CD4-positive, alpha-beta memory T cell (primary cell): ENCODE measurements at regions not wholly inside any gene's neighbourhood (a gene's known extent, or its start where the extent isn't known, plus 50 kb on each side); places are given as distances from the start of the nearest gene placed in this dataset.

Experiments used
- CTCF ChIA-PET: fragments of 350-600 bp; sonication (Branson Sonifier 250); formaldehyde crosslinking; loops from one replicate; lab custom pipeline; 2021; ENCODE audit warnings: inconsistent platforms; ENCODE audit not compliant: partially characterized antibody; lab: Charles Lee
- POLR2A ChIA-PET: fragments of 350-600 bp; sonication (Branson Sonifier 250); formaldehyde crosslinking; loops from one replicate; lab custom pipeline; 2021; ENCODE audit not compliant: partially characterized antibody; lab: Charles Lee
- DNase-seq, 5 donors: peaks; one replicate each; pipeline versions ENCODE4 v3.0.0 to v3.0.0-alpha.2; 2020 to 2022; ENCODE audit warnings: mixed read lengths in 1 of 5
- H3K27ac ChIP-seq: one replicate; pipeline ENCODE4 v1.7.0; 2013; ENCODE audit warnings: low read depth, low read length
- H3K27me3 ChIP-seq: 2 replicates; pipeline ENCODE4 v1.7.0; 2013; ENCODE audit warnings: mild to moderate bottlenecking, low read length, moderate library complexity; ENCODE audit not compliant: insufficient read depth
- H3K36me3 ChIP-seq: 2 replicates; pipeline ENCODE4 v1.7.0; 2013; ENCODE audit warnings: mild to moderate bottlenecking, low read length, moderate library complexity; ENCODE audit not compliant: insufficient read depth
- H3K4me1 ChIP-seq: 2 replicates; pipeline ENCODE4 v1.7.0; 2013; ENCODE audit warnings: mild to moderate bottlenecking, low read length, moderate library complexity; ENCODE audit not compliant: insufficient read depth
- H3K4me3 ChIP-seq, 2 donors: one replicate each; pipeline ENCODE4 v1.7.0; 2013; ENCODE audit warnings: low read length in 2 of 2, mild to moderate bottlenecking in 1 of 2
- H3K9me3 ChIP-seq, 2 donors: one replicate each; pipeline ENCODE4 v1.7.0; 2013; ENCODE audit warnings: low read length in 2 of 2, control low read depth in 1 of 2; ENCODE audit not compliant: control insufficient read depth in 1 of 2
- H3K27ac Mint-ChIP-seq, 7 donors: one replicate each; pipeline ENCODE4 v1.8.0; 2020 to 2021; ENCODE audit warnings: mixed read lengths in 7 of 7, mild to moderate bottlenecking in 6 of 7, inconsistent platforms in 3 of 7, moderate library complexity in 3 of 7
- H3K27me3 Mint-ChIP-seq, 2 donors: one replicate each; pipeline ENCODE4 v1.8.0; 2020 to 2021; ENCODE audit warnings: mixed read lengths in 2 of 2
- H3K36me3 Mint-ChIP-seq, 2 donors: one replicate each; pipeline ENCODE4 v1.8.0; 2020 to 2021; ENCODE audit warnings: mixed read lengths in 2 of 2, inconsistent platforms in 1 of 2, mild to moderate bottlenecking in 1 of 2
- H3K4me1 Mint-ChIP-seq, 4 donors: one replicate each; pipeline ENCODE4 v1.8.0; 2020 to 2021; ENCODE audit warnings: mixed read lengths in 4 of 4, mild to moderate bottlenecking in 1 of 4
- H3K4me3 Mint-ChIP-seq, 8 donors: one replicate each; pipeline ENCODE4 v1.8.0; 2020 to 2021; ENCODE audit warnings: mixed read lengths in 8 of 8, mild to moderate bottlenecking in 7 of 8, moderate library complexity in 6 of 8, inconsistent platforms in 3 of 8
- H3K9me3 Mint-ChIP-seq, 8 donors: one replicate each; pipeline ENCODE4 v1.8.0; 2020 to 2021; ENCODE audit warnings: mixed read lengths in 8 of 8, mild to moderate bottlenecking in 5 of 8, inconsistent platforms in 3 of 8, moderate library complexity in 1 of 8
- intact Hi-C: fragments of 100-400 bp; cut with micrococcal nuclease; formaldehyde crosslinking; loops from one replicate; pipeline ENCODE4 v1.15.1; 2023

GRCh38 chr21:16563795-16564194 lies 834.0 kb downstream of the USP25 start:
- DNase-seq, result no peak
- CTCF ChIA-PET, result no interaction called here
- POLR2A ChIA-PET, result no interaction called here
- Mint-ChIP-seq H3K4me1 (no peaks in the 10 kb centered on the region), H3K36me3 (no peaks in the 10 kb centered on the region), H3K9me3 (peaks cover 0 to 2% (median 0%) of the 10 kb centered on the region in 8 donors), H3K4me3 (no peak overlapping the region), H3K27me3 (no peaks in the 10 kb centered on the region), H3K27ac (no peak overlapping the region)
- no peaks in the 10 kb centered on the region for H3K4me1 ChIP-seq
- no peak overlapping the region for H3K27ac ChIP-seq
- H3K9me3 ChIP-seq, result no peaks in the 10 kb centered on the region
- no peaks in the 10 kb centered on the region for H3K27me3 ChIP-seq
- H3K4me3 ChIP-seq, result no peak overlapping the region
- no peaks in the 10 kb centered on the region for H3K36me3 ChIP-seq
- intact Hi-C loops, result no loop called here

GRCh38 chr21:16568244-16568643 lies 838.5 kb downstream of the USP25 start:
- Histone ChIP-seq H3K36me3 (no peaks in the 10 kb centered on the region), H3K27me3 (no peaks in the 10 kb centered on the region), H3K27ac (no peak overlapping the region), H3K9me3 (no peaks in the 10 kb centered on the region), H3K4me3 (no peak overlapping the region), H3K4me1 (no peaks in the 10 kb centered on the region)
- no peak overlapping the region for H3K4me3 Mint-ChIP-seq
- no peaks in the 10 kb centered on the region for H3K4me1 Mint-ChIP-seq
- CTCF ChIA-PET, result no interaction called here
- DNase-seq, result no peak
- no peaks in the 10 kb centered on the region for H3K27me3 Mint-ChIP-seq
- POLR2A ChIA-PET, result no interaction called here
- peaks cover 0 to 2% (median 0%) of the 10 kb centered on the region in 8 donors for H3K9me3 Mint-ChIP-seq
- no peaks in the 10 kb centered on the region for H3K36me3 Mint-ChIP-seq
- intact Hi-C loops, result no loop called here
- no peak overlapping the region for H3K27ac Mint-ChIP-seq

- ChIA-PET POLR2A (no interaction called here), CTCF (no interaction called here)
- Mint-ChIP-seq H3K9me3 (peaks cover 0 to 2% (median 0%) of the 10 kb centered on the region in 8 donors), H3K27me3 (no peaks in the 10 kb centered on the region), H3K4me3 (no peak overlapping the region), H3K4me1 (no peaks in the 10 kb centered on the region), H3K27ac (no peak overlapping the region), H3K36me3 (no peaks in the 10 kb centered on the region)
- Histone ChIP-seq H3K4me3 (no peak overlapping the region), H3K36me3 (no peaks in the 10 kb centered on the region), H3K9me3 (no peaks in the 10 kb centered on the region), H3K4me1 (no peaks in the 10 kb centered on the region), H3K27me3 (no peaks in the 10 kb centered on the region), H3K27ac (no peak overlapping the region)
- intact Hi-C loops, result no loop called here
- no peak for DNase-seq
These were observed 838.9 kb downstream of the USP25 start for GRCh38 chr21:16568661-16569060.

GRCh38 chr21:16569679-16570078 lies 839.9 kb downstream of the USP25 start:
- Mint-ChIP-seq H3K27me3 (no peaks in the 10 kb centered on the region), H3K27ac (no peak overlapping the region), H3K4me3 (no peak overlapping the region), H3K4me1 (no peaks in the 10 kb centered on the region), H3K9me3 (peaks cover 0 to 4% (median 0%) of the 10 kb centered on the region in 8 donors), H3K36me3 (no peaks in the 10 kb centered on the region)
- Histone ChIP-seq H3K4me3 (no peak overlapping the region), H3K9me3 (no peaks in the 10 kb centered on the region), H3K36me3 (no peaks in the 10 kb centered on the region), H3K4me1 (no peaks in the 10 kb centered on the region), H3K27ac (no peak overlapping the region), H3K27me3 (no peaks in the 10 kb centered on the region)
- ChIA-PET CTCF (no interaction called here), POLR2A (no interaction called here)
- DNase-seq, result no peak
- intact Hi-C loops, result no loop called here

GRCh38 chr21:16570171-16570570 lies 840.4 kb downstream of the USP25 start:
- Mint-ChIP-seq H3K9me3 (peaks cover 0 to 4% (median 0%) of the 10 kb centered on the region in 8 donors), H3K4me1 (no peaks in the 10 kb centered on the region), H3K27ac (no peak overlapping the region), H3K4me3 (no peak overlapping the region), H3K36me3 (no peaks in the 10 kb centered on the region), H3K27me3 (no peaks in the 10 kb centered on the region)
- intact Hi-C loops, result no loop called here
- POLR2A ChIA-PET, result no interaction called here
- no peak overlapping the region for H3K4me3 ChIP-seq
- H3K36me3 ChIP-seq, result no peaks in the 10 kb centered on the region
- CTCF ChIA-PET, result no interaction called here
- no peak for DNase-seq
- no peaks in the 10 kb centered on the region for H3K4me1 ChIP-seq
- H3K27me3 ChIP-seq, result no peaks in the 10 kb centered on the region
- no peaks in the 10 kb centered on the region for H3K9me3 ChIP-seq
- H3K27ac ChIP-seq, result no peak overlapping the region

GRCh38 chr21:16570856-16571255 lies 841.1 kb downstream of the USP25 start:
- Mint-ChIP-seq H3K4me3 (no peak overlapping the region), H3K4me1 (no peaks in the 10 kb centered on the region), H3K36me3 (no peaks in the 10 kb centered on the region), H3K9me3 (peaks cover 0 to 4% (median 0%) of the 10 kb centered on the region in 8 donors), H3K27ac (no peak overlapping the region), H3K27me3 (no peaks in the 10 kb centered on the region)
- no peaks in the 10 kb centered on the region for H3K9me3 ChIP-seq
- intact Hi-C loops, result no loop called here
- H3K27me3 ChIP-seq, result no peaks in the 10 kb centered on the region
- ChIA-PET CTCF (no interaction called here), POLR2A (no interaction called here)
- no peak for DNase-seq
- no peak overlapping the region for H3K4me3 ChIP-seq
- H3K36me3 ChIP-seq, result no peaks in the 10 kb centered on the region
- H3K4me1 ChIP-seq, result no peaks in the 10 kb centered on the region
- no peak overlapping the region for H3K27ac ChIP-seq

- ChIA-PET CTCF (no interaction called here), POLR2A (no interaction called here)
- Histone ChIP-seq H3K4me3 (no peak overlapping the region), H3K4me1 (no peaks in the 10 kb centered on the region), H3K27ac (no peak overlapping the region), H3K27me3 (no peaks in the 10 kb centered on the region), H3K9me3 (no peaks in the 10 kb centered on the region), H3K36me3 (no peaks in the 10 kb centered on the region)
- Mint-ChIP-seq H3K9me3 (peaks cover 0 to 4% (median 1%) of the 10 kb centered on the region in 8 donors), H3K36me3 (no peaks in the 10 kb centered on the region), H3K4me1 (no peaks in the 10 kb centered on the region), H3K27ac (no peak overlapping the region), H3K4me3 (no peak overlapping the region), H3K27me3 (no peaks in the 10 kb centered on the region)
- intact Hi-C loops, result no loop called here
- no peak for DNase-seq
These were observed 841.8 kb downstream of the USP25 start for GRCh38 chr21:16571594-16571993.

- no peak overlapping the region for H3K4me3 ChIP-seq
- Mint-ChIP-seq H3K36me3 (no peaks in the 10 kb centered on the region), H3K4me3 (no peak overlapping the region), H3K9me3 (peaks cover 0 to 4% (median 1%) of the 10 kb centered on the region in 8 donors), H3K27ac (no peak overlapping the region), H3K4me1 (no peaks in the 10 kb centered on the region), H3K27me3 (no peaks in the 10 kb centered on the region)
- H3K4me1 ChIP-seq, result no peaks in the 10 kb centered on the region
- no peaks in the 10 kb centered on the region for H3K36me3 ChIP-seq
- no peak overlapping the region for H3K27ac ChIP-seq
- no peaks in the 10 kb centered on the region for H3K9me3 ChIP-seq
- no peak for DNase-seq
- H3K27me3 ChIP-seq, result no peaks in the 10 kb centered on the region
- POLR2A ChIA-PET, result no interaction called here
- intact Hi-C loops, result no loop called here
- CTCF ChIA-PET, result no interaction called here
These were observed 842.2 kb downstream of the USP25 start for GRCh38 chr21:16572032-16572431.
